ENCODE measurements at regions not wholly inside any gene's neighbourhood (a gene's known extent, or its start where the extent isn't known, plus 50 kb on each side); places are given as distances from the start of the nearest gene placed in this dataset.

DNA sequence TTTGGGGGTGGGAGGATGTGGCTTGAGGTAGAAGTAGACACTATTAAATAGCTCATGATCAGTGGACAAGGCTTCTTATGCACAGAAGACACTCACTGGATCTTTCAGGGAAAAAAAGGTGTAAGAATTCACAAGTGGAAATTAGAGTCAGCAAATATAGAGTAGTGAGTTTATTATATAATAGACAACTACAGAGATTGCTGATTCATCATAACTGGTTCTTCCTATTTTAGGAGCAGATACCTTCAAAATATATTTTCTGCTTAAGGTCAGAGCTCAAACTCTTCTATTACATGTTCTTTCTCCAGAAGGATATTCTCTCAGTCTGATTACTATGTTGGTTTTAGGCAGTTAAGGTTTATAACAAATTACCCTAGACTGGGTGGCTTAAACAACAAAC is 646.9 kb upstream of the CDH7 start:
- TF ChIP-seq, protein P1, sequence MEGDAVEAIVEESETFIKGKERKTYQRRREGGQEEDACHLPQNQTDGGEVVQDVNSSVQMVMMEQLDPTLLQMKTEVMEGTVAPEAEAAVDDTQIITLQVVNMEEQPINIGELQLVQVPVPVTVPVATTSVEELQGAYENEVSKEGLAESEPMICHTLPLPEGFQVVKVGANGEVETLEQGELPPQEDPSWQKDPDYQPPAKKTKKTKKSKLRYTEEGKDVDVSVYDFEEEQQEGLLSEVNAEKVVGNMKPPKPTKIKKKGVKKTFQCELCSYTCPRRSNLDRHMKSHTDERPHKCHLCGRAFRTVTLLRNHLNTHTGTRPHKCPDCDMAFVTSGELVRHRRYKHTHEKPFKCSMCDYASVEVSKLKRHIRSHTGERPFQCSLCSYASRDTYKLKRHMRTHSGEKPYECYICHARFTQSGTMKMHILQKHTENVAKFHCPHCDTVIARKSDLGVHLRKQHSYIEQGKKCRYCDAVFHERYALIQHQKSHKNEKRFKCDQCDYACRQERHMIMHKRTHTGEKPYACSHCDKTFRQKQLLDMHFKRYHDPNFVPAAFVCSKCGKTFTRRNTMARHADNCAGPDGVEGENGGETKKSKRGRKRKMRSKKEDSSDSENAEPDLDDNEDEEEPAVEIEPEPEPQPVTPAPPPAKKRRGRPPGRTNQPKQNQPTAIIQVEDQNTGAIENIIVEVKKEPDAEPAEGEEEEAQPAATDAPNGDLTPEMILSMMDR (IDR thresholded peaks at IDR 0.05): no peak

DNA sequence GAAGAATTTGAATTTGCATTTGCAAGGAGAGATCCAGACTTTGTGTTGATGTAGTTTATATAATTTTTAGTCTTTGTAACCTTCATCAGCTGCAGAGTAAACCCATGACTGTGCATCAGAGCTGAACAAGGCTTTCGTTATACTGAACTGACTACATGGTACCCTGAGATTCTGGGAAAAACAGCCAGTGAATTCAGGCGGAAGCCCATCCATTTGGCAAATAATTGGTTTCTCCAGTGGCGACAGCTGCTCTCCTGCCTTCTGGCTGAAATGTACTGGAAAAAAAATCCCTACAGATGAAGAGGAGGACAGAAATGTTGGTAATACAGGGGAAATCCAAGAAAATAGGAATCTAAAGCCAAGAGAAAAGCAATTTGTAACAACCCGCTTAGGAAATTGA is 657.5 kb upstream of the CDH7 start:
- TF ChIP-seq, protein P1 (IDR thresholded peaks at IDR 0.05): no peak

DNA sequence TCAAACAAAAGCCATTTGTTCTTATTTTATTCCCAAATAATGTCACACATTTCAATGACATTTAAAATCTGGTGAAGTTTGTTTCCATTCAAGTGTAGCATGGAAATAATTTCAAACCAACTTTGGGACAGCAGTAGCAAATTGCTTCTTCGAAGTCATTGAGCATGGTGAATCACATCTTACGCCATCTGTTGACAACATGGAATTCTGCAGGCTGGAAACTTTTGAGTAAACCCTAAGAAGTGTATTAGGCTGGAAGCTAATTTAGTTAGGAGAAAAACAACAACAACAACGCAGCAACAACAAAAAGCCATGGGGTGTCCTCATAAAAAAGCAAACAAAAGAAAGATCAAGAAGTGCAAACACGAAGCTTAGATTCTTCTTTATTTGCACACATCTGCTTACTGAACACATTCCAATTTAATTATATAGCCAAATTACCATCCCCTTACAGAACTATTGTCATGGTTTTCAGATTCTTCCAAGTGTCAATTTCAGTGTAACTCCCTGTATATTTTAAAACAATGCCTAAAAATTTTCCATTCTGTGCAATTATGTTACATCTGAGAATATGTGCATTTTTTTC is 659.0 kb upstream of the CDH7 start:
- TF ChIP-seq, protein P1 (IDR thresholded peaks at IDR 0.05): peak; percentile 64

DNA sequence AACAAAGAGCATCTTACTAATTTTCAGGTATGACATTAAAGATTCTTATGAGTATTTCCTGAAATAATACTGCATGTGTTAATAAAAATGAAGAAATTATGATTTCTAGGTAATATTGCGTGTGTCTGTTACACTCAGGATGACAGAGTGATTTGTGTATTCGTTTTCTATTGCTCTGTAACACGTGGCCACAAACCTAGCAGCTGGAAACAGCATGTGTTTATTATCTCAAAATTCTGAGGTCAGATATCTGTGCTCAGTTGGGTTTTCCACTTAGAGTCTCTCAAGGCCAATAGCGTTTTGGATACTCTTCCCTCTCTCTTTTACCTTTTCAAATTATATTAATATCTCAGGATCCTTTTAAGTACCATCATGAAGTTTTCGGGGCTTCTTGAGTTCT is 667.9 kb upstream of the CDH7 start:
- TF ChIP-seq, protein P1 (IDR thresholded peaks at IDR 0.05): no peak

DNA sequence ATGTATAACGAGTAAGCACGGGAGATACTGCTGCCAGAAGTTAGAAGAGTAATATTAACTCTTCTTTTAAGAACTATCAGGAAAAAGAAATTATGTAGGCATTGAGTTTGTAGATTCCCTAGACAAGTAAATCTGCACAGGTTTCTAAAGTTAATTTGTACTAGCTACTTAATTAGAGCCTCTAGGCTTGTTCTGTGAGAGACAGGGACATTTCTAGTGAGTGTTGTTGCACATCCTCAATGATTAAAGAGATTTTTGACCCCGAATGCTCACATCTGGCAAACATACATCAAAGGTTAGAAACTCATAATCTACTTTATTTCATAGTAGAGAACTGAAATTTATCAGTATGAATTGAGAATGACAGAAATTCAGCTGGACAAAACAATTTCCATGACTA is 669.0 kb upstream of the CDH7 start:
- TF ChIP-seq, protein P1 (IDR thresholded peaks at IDR 0.05): no peak

DNA sequence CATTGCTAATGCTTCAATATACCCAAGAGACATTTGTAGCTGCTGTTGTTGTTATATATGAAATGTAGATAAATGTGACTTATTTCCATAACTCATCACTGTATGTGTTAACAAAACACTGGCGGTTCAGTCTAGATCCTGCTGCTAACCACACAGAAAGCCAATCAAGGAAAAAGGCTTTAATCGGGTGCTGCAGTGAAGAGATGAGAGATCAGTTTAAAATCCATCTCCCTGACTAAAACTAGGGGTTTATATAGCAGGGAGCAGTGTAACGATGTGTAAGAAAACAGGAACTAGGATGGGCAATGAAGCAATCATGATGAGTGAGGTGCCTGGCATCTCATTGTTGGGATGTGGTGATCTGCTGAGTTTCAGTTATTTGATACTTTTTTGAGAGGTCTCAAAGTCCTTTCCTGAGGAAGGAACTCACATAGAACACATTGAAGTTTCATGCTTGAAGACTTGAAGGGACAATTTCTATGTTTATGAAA is 677.7 kb upstream of the CDH7 start:
- TF ChIP-seq, protein P1 (IDR thresholded peaks at IDR 0.05): no peak

DNA sequence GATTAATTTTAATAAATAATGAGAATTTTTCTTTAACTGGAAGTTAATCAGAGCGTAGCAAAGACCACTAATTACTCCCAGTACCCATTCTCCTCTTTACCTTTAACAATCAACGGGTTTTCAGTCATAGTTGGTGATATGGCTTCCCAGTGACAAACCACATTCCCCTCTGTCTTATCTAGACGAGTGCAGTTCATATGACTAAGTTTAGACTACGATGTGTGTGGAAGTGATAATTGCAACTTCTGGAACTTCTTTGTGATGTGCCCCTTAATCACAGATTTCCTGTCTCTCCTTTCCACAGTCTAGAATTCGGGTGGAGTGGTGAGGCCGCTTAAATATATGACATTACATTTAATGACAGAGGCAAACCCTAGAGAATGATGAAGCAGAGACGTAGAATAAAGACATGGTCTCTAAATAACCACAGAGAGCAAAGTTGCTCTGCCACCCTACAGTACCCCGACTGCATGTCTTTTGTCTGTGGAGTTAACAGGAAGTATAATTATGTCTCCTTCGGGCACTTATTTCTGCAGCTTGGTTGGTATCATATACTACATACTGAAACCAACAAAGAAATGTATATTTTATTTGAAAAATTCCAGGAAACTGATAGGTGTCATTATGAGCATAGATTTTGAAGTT is 693.3 kb upstream of the CDH7 start:
- TF ChIP-seq, protein P1 (IDR thresholded peaks at IDR 0.05): no peak
